K562 (cell line): ENCODE measurements at regions not wholly inside any gene's neighbourhood (a gene's known extent, or its start where the extent isn't known, plus 50 kb on each side); places are given as distances from the start of the nearest gene placed in this dataset.

Source experiments
- TF ChIP-seq, protein P1 (sequence below): fragments of 450-650 bp; IDR thresholded peaks from 2 replicates; pipeline ENCODE4 v1.6.1; 2016; ENCODE audit warnings: mild to moderate bottlenecking, moderate library complexity
- TF ChIP-seq, protein P2 (sequence below): fragments of 250-450 bp; sonication (Bioruptor Pico); IDR thresholded peaks from 2 replicates; pipeline ENCODE4 v1.5.0; 2021; ENCODE audit warnings: mild to moderate bottlenecking, borderline replicate concordance

DNA sequence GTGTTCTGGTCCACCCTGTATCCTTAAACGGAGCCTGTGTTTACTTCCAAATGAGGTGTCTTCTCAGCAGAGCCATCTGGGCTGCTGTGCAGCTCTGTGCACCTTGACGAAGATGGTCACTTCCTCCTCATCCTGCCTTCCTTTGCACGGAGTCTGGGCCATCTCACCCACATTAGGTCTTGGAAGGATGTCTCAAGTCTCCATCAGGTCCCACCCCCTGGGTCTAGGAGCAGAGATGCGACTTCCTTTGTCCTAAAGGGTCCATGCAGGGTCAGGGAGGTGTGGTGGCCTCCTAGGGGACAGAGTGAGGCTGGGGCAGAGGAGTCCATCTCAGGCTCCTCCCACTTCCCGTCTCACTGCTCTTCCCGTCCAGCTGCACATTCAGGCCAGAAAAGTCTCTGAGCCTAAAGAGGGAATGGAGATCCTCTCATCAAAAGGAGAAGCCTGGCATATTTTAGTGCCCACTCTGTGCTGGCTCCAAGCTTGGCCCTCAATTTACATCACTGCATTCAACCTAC, 209.2 kb downstream of the MATN1 start (continued):
- TF ChIP-seq, protein P1, sequence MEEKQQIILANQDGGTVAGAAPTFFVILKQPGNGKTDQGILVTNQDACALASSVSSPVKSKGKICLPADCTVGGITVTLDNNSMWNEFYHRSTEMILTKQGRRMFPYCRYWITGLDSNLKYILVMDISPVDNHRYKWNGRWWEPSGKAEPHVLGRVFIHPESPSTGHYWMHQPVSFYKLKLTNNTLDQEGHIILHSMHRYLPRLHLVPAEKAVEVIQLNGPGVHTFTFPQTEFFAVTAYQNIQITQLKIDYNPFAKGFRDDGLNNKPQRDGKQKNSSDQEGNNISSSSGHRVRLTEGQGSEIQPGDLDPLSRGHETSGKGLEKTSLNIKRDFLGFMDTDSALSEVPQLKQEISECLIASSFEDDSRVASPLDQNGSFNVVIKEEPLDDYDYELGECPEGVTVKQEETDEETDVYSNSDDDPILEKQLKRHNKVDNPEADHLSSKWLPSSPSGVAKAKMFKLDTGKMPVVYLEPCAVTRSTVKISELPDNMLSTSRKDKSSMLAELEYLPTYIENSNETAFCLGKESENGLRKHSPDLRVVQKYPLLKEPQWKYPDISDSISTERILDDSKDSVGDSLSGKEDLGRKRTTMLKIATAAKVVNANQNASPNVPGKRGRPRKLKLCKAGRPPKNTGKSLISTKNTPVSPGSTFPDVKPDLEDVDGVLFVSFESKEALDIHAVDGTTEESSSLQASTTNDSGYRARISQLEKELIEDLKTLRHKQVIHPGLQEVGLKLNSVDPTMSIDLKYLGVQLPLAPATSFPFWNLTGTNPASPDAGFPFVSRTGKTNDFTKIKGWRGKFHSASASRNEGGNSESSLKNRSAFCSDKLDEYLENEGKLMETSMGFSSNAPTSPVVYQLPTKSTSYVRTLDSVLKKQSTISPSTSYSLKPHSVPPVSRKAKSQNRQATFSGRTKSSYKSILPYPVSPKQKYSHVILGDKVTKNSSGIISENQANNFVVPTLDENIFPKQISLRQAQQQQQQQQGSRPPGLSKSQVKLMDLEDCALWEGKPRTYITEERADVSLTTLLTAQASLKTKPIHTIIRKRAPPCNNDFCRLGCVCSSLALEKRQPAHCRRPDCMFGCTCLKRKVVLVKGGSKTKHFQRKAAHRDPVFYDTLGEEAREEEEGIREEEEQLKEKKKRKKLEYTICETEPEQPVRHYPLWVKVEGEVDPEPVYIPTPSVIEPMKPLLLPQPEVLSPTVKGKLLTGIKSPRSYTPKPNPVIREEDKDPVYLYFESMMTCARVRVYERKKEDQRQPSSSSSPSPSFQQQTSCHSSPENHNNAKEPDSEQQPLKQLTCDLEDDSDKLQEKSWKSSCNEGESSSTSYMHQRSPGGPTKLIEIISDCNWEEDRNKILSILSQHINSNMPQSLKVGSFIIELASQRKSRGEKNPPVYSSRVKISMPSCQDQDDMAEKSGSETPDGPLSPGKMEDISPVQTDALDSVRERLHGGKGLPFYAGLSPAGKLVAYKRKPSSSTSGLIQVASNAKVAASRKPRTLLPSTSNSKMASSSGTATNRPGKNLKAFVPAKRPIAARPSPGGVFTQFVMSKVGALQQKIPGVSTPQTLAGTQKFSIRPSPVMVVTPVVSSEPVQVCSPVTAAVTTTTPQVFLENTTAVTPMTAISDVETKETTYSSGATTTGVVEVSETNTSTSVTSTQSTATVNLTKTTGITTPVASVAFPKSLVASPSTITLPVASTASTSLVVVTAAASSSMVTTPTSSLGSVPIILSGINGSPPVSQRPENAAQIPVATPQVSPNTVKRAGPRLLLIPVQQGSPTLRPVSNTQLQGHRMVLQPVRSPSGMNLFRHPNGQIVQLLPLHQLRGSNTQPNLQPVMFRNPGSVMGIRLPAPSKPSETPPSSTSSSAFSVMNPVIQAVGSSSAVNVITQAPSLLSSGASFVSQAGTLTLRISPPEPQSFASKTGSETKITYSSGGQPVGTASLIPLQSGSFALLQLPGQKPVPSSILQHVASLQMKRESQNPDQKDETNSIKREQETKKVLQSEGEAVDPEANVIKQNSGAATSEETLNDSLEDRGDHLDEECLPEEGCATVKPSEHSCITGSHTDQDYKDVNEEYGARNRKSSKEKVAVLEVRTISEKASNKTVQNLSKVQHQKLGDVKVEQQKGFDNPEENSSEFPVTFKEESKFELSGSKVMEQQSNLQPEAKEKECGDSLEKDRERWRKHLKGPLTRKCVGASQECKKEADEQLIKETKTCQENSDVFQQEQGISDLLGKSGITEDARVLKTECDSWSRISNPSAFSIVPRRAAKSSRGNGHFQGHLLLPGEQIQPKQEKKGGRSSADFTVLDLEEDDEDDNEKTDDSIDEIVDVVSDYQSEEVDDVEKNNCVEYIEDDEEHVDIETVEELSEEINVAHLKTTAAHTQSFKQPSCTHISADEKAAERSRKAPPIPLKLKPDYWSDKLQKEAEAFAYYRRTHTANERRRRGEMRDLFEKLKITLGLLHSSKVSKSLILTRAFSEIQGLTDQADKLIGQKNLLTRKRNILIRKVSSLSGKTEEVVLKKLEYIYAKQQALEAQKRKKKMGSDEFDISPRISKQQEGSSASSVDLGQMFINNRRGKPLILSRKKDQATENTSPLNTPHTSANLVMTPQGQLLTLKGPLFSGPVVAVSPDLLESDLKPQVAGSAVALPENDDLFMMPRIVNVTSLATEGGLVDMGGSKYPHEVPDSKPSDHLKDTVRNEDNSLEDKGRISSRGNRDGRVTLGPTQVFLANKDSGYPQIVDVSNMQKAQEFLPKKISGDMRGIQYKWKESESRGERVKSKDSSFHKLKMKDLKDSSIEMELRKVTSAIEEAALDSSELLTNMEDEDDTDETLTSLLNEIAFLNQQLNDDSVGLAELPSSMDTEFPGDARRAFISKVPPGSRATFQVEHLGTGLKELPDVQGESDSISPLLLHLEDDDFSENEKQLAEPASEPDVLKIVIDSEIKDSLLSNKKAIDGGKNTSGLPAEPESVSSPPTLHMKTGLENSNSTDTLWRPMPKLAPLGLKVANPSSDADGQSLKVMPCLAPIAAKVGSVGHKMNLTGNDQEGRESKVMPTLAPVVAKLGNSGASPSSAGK: no peak
- TF ChIP-seq, protein P2, sequence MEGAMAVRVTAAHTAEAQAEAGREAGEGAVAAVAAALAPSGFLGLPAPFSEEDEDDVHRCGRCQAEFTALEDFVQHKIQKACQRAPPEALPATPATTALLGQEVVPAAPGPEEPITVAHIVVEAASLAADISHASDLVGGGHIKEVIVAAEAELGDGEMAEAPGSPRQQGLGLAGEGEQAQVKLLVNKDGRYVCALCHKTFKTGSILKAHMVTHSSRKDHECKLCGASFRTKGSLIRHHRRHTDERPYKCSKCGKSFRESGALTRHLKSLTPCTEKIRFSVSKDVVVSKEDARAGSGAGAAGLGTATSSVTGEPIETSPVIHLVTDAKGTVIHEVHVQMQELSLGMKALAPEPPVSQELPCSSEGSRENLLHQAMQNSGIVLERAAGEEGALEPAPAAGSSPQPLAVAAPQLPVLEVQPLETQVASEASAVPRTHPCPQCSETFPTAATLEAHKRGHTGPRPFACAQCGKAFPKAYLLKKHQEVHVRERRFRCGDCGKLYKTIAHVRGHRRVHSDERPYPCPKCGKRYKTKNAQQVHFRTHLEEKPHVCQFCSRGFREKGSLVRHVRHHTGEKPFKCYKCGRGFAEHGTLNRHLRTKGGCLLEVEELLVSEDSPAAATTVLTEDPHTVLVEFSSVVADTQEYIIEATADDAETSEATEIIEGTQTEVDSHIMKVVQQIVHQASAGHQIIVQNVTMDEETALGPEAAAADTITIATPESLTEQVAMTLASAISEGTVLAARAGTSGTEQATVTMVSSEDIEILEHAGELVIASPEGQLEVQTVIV: no peak
